ENCODE measurements at regions not wholly inside any gene's neighbourhood (a gene's known extent, or its start where the extent isn't known, plus 50 kb on each side); places are given as distances from the start of the nearest gene placed in this dataset.

GRCh38 chr5:121744577-121744976, 107.1 kb upstream of the FTMT start:
- Histone ChIP-seq H3K27me3 (no peaks in the 10 kb centered on the region), H3K27ac (no peak overlapping the region), H3K9me3 (peaks cover 0 to under 1% (median 0%) of the 10 kb centered on the region in 3 donors), H3K36me3 (no peaks in the 10 kb centered on the region), H3K4me3 (no peak overlapping the region), H3K4me1 (no peaks in the 10 kb centered on the region)
- no peak for TF ChIP-seq CTCF (IDR thresholded peaks at IDR 0.05)
- intact Hi-C loops (cut with DNase I; ENCODE audit: low total_unique reads), result no loop called here
- no peak for DNase-seq

GRCh38 chr5:121745407-121745806, 106.3 kb upstream of the FTMT start:
- Histone ChIP-seq H3K27ac (no peak overlapping the region), H3K4me1 (no peaks in the 10 kb centered on the region), H3K27me3 (no peaks in the 10 kb centered on the region), H3K4me3 (no peak overlapping the region), H3K9me3 (no peaks in the 10 kb centered on the region), H3K36me3 (no peaks in the 10 kb centered on the region)
- no peak for TF ChIP-seq CTCF (IDR thresholded peaks at IDR 0.05)
- intact Hi-C loops (cut with DNase I; ENCODE audit: low total_unique reads), result no loop called here
- DNase-seq, result no peak

- Histone ChIP-seq H3K27ac (no peak overlapping the region), H3K4me1 (no peaks in the 10 kb centered on the region), H3K27me3 (no peaks in the 10 kb centered on the region), H3K36me3 (no peaks in the 10 kb centered on the region), H3K9me3 (no peaks in the 10 kb centered on the region), H3K4me3 (no peak overlapping the region)
- no peak for DNase-seq
- TF ChIP-seq CTCF (IDR thresholded peaks at IDR 0.05), result no peak
- intact Hi-C loops (cut with DNase I; ENCODE audit: low total_unique reads), result no loop called here
These were observed 104.9 kb upstream of the FTMT start for GRCh38 chr5:121746763-121747162.

- Histone ChIP-seq H3K4me1 (no peaks in the 10 kb centered on the region), H3K9me3 (no peaks in the 10 kb centered on the region), H3K4me3 (no peak overlapping the region), H3K27me3 (no peaks in the 10 kb centered on the region), H3K36me3 (no peaks in the 10 kb centered on the region), H3K27ac (no peak overlapping the region)
- DNase-seq, result no peak
- intact Hi-C loops (cut with DNase I; ENCODE audit: low total_unique reads), result no loop called here
- TF ChIP-seq CTCF (IDR thresholded peaks at IDR 0.05), result no peak
These were observed 103.0 kb upstream of the FTMT start for GRCh38 chr5:121748686-121749085.

GRCh38 chr5:121752149-121752548, 99.5 kb upstream of the FTMT start:
- Histone ChIP-seq H3K4me1 (no peaks in the 10 kb centered on the region), H3K27ac (no peak overlapping the region), H3K27me3 (no peaks in the 10 kb centered on the region), H3K4me3 (no peak overlapping the region), H3K36me3 (no peaks in the 10 kb centered on the region), H3K9me3 (no peaks in the 10 kb centered on the region)
- intact Hi-C loops (cut with DNase I; ENCODE audit: low total_unique reads), result no loop called here
- DNase-seq, result no peak
- no peak for TF ChIP-seq CTCF (IDR thresholded peaks at IDR 0.05)

- Histone ChIP-seq H3K4me1 (no peaks in the 10 kb centered on the region), H3K36me3 (no peaks in the 10 kb centered on the region), H3K4me3 (no peak overlapping the region), H3K27me3 (no peaks in the 10 kb centered on the region), H3K9me3 (no peaks in the 10 kb centered on the region), H3K27ac (no peak overlapping the region)
- DNase-seq, result no peak
- TF ChIP-seq CTCF (IDR thresholded peaks at IDR 0.05), result no peak
- intact Hi-C loops (cut with DNase I; ENCODE audit: low total_unique reads), result no loop called here
These were observed 96.4 kb upstream of the FTMT start for GRCh38 chr5:121755266-121755665.
